ENCODE measurements at regions not wholly inside any gene's neighbourhood (a gene's known extent, or its start where the extent isn't known, plus 50 kb on each side); places are given as distances from the start of the nearest gene placed in this dataset.

DNA sequence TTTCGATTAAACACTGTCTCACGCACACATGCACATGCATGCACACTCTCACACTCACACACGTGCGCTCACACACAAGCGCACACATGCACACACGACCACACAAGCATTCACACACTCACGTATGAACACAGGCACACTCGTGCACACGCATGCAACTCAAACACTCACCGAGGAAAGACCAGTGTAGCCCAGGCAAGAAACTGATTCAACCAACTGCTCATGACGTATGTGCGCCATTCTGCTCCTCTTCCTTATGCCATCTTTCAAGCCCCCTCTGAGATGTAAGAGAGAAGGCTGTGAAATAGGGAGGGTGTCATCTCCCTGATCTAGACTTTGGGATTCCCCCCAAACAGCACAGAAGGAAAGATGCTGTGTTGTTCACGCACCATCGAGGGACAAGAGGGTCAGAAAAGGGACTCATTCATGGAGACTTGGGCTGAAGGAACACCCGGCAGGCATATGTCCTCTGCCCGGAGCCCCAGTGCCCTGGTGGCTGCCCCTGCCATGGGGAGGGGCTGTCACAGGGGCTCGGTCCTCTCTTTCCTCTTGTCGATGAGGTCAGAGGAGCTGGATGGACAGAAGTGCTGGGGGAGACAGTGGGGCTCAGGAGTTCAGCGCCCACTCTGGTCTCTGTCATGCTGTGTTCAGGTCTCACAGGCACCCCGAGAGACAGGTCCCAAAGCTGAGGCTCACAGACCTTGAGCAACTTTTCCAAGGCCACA is 130.1 kb upstream of the SHH start:
- in situ Hi-C loops (cut with HindIII; ENCODE audit: low pct_unique_long_range_greater_than_20kb, low sequenced_read_pairs), result no loop called here
- no peaks in the 10 kb centered on the region for H3K36me3 ChIP-seq (ENCODE audit: control insufficient read depth, insufficient read depth, low read length)
- no peaks in the 10 kb centered on the region for H3K4me1 ChIP-seq (ENCODE audit: control insufficient read depth, insufficient read depth, low read length)
- no peaks in the 10 kb centered on the region; the same call in 1 of the 2 replicates for H3K9me3 ChIP-seq (ENCODE audit: control insufficient read depth, insufficient read depth, low read depth, low read length)
- TF ChIP-seq POLR2AphosphoS5 (IDR thresholded peaks at IDR 0.05; ENCODE audit: low read depth, low read length), result no peak
- TF ChIP-seq SIN3A (IDR thresholded peaks at IDR 0.05; ENCODE audit: borderline replicate concordance, insufficient read depth, low read depth, low read length), result no peak
- TF ChIP-seq TCF7L2 (IDR thresholded peaks at IDR 0.05; ENCODE audit: low read depth, low read length), result no peak
- TF ChIP-seq, protein P1, sequence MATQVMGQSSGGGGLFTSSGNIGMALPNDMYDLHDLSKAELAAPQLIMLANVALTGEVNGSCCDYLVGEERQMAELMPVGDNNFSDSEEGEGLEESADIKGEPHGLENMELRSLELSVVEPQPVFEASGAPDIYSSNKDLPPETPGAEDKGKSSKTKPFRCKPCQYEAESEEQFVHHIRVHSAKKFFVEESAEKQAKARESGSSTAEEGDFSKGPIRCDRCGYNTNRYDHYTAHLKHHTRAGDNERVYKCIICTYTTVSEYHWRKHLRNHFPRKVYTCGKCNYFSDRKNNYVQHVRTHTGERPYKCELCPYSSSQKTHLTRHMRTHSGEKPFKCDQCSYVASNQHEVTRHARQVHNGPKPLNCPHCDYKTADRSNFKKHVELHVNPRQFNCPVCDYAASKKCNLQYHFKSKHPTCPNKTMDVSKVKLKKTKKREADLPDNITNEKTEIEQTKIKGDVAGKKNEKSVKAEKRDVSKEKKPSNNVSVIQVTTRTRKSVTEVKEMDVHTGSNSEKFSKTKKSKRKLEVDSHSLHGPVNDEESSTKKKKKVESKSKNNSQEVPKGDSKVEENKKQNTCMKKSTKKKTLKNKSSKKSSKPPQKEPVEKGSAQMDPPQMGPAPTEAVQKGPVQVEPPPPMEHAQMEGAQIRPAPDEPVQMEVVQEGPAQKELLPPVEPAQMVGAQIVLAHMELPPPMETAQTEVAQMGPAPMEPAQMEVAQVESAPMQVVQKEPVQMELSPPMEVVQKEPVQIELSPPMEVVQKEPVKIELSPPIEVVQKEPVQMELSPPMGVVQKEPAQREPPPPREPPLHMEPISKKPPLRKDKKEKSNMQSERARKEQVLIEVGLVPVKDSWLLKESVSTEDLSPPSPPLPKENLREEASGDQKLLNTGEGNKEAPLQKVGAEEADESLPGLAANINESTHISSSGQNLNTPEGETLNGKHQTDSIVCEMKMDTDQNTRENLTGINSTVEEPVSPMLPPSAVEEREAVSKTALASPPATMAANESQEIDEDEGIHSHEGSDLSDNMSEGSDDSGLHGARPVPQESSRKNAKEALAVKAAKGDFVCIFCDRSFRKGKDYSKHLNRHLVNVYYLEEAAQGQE (IDR thresholded peaks at IDR 0.05; ENCODE audit: insufficient read depth in 1 of 2, low read depth in 2 of 2, low read length in 1 of 2), result no peak
- TF ChIP-seq, protein P2, sequence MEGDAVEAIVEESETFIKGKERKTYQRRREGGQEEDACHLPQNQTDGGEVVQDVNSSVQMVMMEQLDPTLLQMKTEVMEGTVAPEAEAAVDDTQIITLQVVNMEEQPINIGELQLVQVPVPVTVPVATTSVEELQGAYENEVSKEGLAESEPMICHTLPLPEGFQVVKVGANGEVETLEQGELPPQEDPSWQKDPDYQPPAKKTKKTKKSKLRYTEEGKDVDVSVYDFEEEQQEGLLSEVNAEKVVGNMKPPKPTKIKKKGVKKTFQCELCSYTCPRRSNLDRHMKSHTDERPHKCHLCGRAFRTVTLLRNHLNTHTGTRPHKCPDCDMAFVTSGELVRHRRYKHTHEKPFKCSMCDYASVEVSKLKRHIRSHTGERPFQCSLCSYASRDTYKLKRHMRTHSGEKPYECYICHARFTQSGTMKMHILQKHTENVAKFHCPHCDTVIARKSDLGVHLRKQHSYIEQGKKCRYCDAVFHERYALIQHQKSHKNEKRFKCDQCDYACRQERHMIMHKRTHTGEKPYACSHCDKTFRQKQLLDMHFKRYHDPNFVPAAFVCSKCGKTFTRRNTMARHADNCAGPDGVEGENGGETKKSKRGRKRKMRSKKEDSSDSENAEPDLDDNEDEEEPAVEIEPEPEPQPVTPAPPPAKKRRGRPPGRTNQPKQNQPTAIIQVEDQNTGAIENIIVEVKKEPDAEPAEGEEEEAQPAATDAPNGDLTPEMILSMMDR (IDR thresholded peaks at IDR 0.05), result no peak
- no peak for DNase-seq (ENCODE audit: low read depth, low spot score)
- no peak for ATAC-seq
- no peak overlapping the region for H3K4me3 ChIP-seq (ENCODE audit: low read depth in 2 of 2, low read length in 2 of 2)
- no TSS peak for BruUV-seq (replicated peaks)
- ChIA-PET CTCF (no interaction called here), POLR2A (no interaction called here)
- no peaks in the 10 kb centered on the region for H3K27me3 ChIP-seq (ENCODE audit: control insufficient read depth, insufficient read depth, low read length)
- intact Hi-C loops (cut with micrococcal nuclease; ENCODE audit: unreplicated experiment), result no loop called here
- no peak overlapping the region for H3K27ac ChIP-seq (ENCODE audit: low read length)

DNA sequence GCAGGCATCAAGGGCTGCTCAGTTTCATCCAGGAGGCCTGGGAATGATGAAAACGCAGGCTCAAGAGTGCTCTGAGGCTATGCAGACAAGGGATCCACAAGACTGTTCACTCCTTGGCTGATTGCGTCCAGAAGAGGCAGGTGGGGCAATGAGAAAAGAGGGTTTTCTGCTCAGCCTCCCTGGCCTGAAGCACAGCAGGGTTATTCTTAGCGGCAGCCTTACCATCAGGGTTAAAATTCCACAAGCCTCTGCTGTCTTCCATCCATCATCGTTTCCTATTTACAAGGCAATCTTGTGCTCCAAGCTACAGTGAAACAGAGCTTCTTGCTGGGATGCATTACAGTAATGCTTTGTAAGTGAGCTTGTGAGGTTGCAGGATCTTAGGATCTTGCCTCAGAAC is 129.4 kb upstream of the SHH start:
- no peaks in the 10 kb centered on the region; the same call in 1 of the 2 replicates for H3K9me3 ChIP-seq (ENCODE audit: control insufficient read depth, insufficient read depth, low read depth, low read length)
- H3K4me1 ChIP-seq (ENCODE audit: control insufficient read depth, insufficient read depth, low read length), result no peaks in the 10 kb centered on the region
- intact Hi-C loops (cut with micrococcal nuclease; ENCODE audit: unreplicated experiment), result no loop called here
- ChIA-PET POLR2A (no interaction called here), CTCF (no interaction called here)
- H3K36me3 ChIP-seq (ENCODE audit: control insufficient read depth, insufficient read depth, low read length), result no peaks in the 10 kb centered on the region
- no peak overlapping the region for H3K27ac ChIP-seq (ENCODE audit: low read length)
- no peaks in the 10 kb centered on the region for H3K27me3 ChIP-seq (ENCODE audit: control insufficient read depth, insufficient read depth, low read length)
- BruUV-seq (replicated peaks), result no TSS peak
- ATAC-seq (peak; percentile 47), DNase-seq (ENCODE audit: low read depth, low spot score) (no peak)
- in situ Hi-C loops (cut with HindIII; ENCODE audit: low pct_unique_long_range_greater_than_20kb, low sequenced_read_pairs), result no loop called here
- no peak overlapping the region for H3K4me3 ChIP-seq (ENCODE audit: low read depth in 2 of 2, low read length in 2 of 2)
- no peak for TF ChIP-seq SIN3A (IDR thresholded peaks at IDR 0.05; ENCODE audit: borderline replicate concordance, insufficient read depth, low read depth, low read length)
- TF ChIP-seq, protein P1 (IDR thresholded peaks at IDR 0.05; ENCODE audit: insufficient read depth in 1 of 2, low read depth in 2 of 2, low read length in 1 of 2), result no peak
- TF ChIP-seq, protein P2 (IDR thresholded peaks at IDR 0.05), result no peak
- TF ChIP-seq POLR2AphosphoS5 (IDR thresholded peaks at IDR 0.05; ENCODE audit: low read depth, low read length), result no peak
- TF ChIP-seq TCF7L2 (IDR thresholded peaks at IDR 0.05; ENCODE audit: low read depth, low read length), result no peak

Measured in Panc1 (cell line).